ENCODE measurements at regions not wholly inside any gene's neighbourhood (a gene's known extent, or its start where the extent isn't known, plus 50 kb on each side); places are given as distances from the start of the nearest gene placed in this dataset.

- in situ Hi-C loops (cut with HindIII; ENCODE audit: low pct_ligation_motif_present, low pct_unique_long_range_greater_than_20kb, low sequenced_read_pairs): no loop called here
- no peak for DNase-seq
Observed at GRCh38 chr3:74750901-74751300, 136.4 kb upstream of the CNTN3 start.

- in situ Hi-C loops (cut with HindIII; ENCODE audit: low pct_ligation_motif_present, low pct_unique_long_range_greater_than_20kb, low sequenced_read_pairs): no loop called here
- DNase-seq: no peak
Observed at GRCh38 chr3:74739242-74739641, 124.8 kb upstream of the CNTN3 start.

- in situ Hi-C loops (cut with HindIII; ENCODE audit: low pct_ligation_motif_present, low pct_unique_long_range_greater_than_20kb, low sequenced_read_pairs): no loop called here
- DNase-seq: no peak
Observed at GRCh38 chr3:74722211-74722610, 107.8 kb upstream of the CNTN3 start.

GRCh38 chr3:74713977-74714376 lies 99.5 kb upstream of the CNTN3 start:
- no peak for DNase-seq

GRCh38 chr3:74711913-74712512 lies 97.6 kb upstream of the CNTN3 start:
- no peak for DNase-seq
- in situ Hi-C loops (cut with HindIII; ENCODE audit: low pct_ligation_motif_present, low pct_unique_long_range_greater_than_20kb, low sequenced_read_pairs): no loop called here

More at GRCh38 chr3:74713977-74714376, 99.5 kb upstream of the CNTN3 start:
- in situ Hi-C loops (cut with HindIII; ENCODE audit: low pct_ligation_motif_present, low pct_unique_long_range_greater_than_20kb, low sequenced_read_pairs): no loop called here

GRCh38 chr3:74709951-74710350 lies 95.5 kb upstream of the CNTN3 start:
- in situ Hi-C loops (cut with HindIII; ENCODE audit: low pct_ligation_motif_present, low pct_unique_long_range_greater_than_20kb, low sequenced_read_pairs): no loop called here
- no peak for DNase-seq

GRCh38 chr3:74693696-74694393 lies 79.4 kb upstream of the CNTN3 start:
- DNase-seq: no peak
- in situ Hi-C loops (cut with HindIII; ENCODE audit: low pct_ligation_motif_present, low pct_unique_long_range_greater_than_20kb, low sequenced_read_pairs): no loop called here

- in situ Hi-C loops (cut with HindIII; ENCODE audit: low pct_ligation_motif_present, low pct_unique_long_range_greater_than_20kb, low sequenced_read_pairs): no loop called here
- no peak for DNase-seq
Observed at GRCh38 chr3:74693251-74693650, 78.8 kb upstream of the CNTN3 start.

GRCh38 chr3:74691946-74692345 lies 77.5 kb upstream of the CNTN3 start:
- DNase-seq: no peak
- in situ Hi-C loops (cut with HindIII; ENCODE audit: low pct_ligation_motif_present, low pct_unique_long_range_greater_than_20kb, low sequenced_read_pairs): no loop called here

- in situ Hi-C loops (cut with HindIII; ENCODE audit: low pct_ligation_motif_present, low pct_unique_long_range_greater_than_20kb, low sequenced_read_pairs): no loop called here
- no peak for DNase-seq
Observed at GRCh38 chr3:74673326-74673725, 58.9 kb upstream of the CNTN3 start.

GRCh38 chr3:74664606-74665005 lies 50.1 kb upstream of the CNTN3 start:
- no peak for DNase-seq
- in situ Hi-C loops (cut with HindIII; ENCODE audit: low pct_ligation_motif_present, low pct_unique_long_range_greater_than_20kb, low sequenced_read_pairs): no loop called here

All from ACHN (cell line).